HEK293T (cell line): ENCODE measurements at regions not wholly inside any gene's neighbourhood (a gene's known extent, or its start where the extent isn't known, plus 50 kb on each side); places are given as distances from the start of the nearest gene placed in this dataset.

Experiments
- CTCF ChIA-PET: fragments of 350-600 bp; formaldehyde crosslinking; extraction: SDS; loops from one replicate; lab custom pipeline; 2021; ENCODE audit warnings: antibody characterized with exemption, inconsistent platforms; lab: Yijun Ruan, JAX
- POLR2A ChIA-PET: fragments of 350-600 bp; formaldehyde crosslinking; extraction: SDS; loops from one replicate; lab custom pipeline; 2020; ENCODE audit warnings: antibody characterized with exemption, inconsistent platforms; lab: Yijun Ruan, JAX
- DNase-seq: peaks from one replicate; pipeline ENCODE4 v3.0.0; 2012; ENCODE audit warnings: mixed read lengths; ENCODE audit errors: extremely low spot score
- ARNT ChIP-seq: fragments of 450-650 bp; IDR thresholded peaks from 2 replicates; pipeline ENCODE4 v1.6.1; 2017; ENCODE audit warnings: mild to moderate bottlenecking
- BHLHE40 ChIP-seq: fragments of 450-650 bp; IDR thresholded peaks from 2 replicates; pipeline ENCODE4 v1.6.1; 2016; ENCODE audit warnings: mild to moderate bottlenecking, moderate library complexity, borderline replicate concordance
- CTBP1 ChIP-seq: fragments of 450-650 bp; IDR thresholded peaks from 2 replicates; pipeline ENCODE4 v1.6.1; 2016; ENCODE audit warnings: borderline replicate concordance
- ELF4 ChIP-seq: fragments of 450-650 bp; IDR thresholded peaks from 2 replicates; pipeline ENCODE4 v1.6.1; 2017; ENCODE audit warnings: antibody characterized with exemption
- FOXA1 ChIP-seq: fragments of 450-650 bp; IDR thresholded peaks from 2 replicates; pipeline ENCODE4 v1.6.1; 2016; ENCODE audit warnings: mild to moderate bottlenecking
- FOXK2 ChIP-seq: fragments of 450-650 bp; IDR thresholded peaks from 2 replicates; pipeline ENCODE4 v1.6.1; 2016; ENCODE audit warnings: mild to moderate bottlenecking
- FOXM1 ChIP-seq: fragments of 450-650 bp; IDR thresholded peaks from 2 replicates; pipeline ENCODE4 v1.6.1; 2017; ENCODE audit warnings: mild to moderate bottlenecking, borderline replicate concordance
- HDGF ChIP-seq: fragments of 450-650 bp; IDR thresholded peaks from 2 replicates; pipeline ENCODE4 v1.6.1; 2017; ENCODE audit warnings: antibody characterized with exemption, borderline replicate concordance
- L3MBTL2 ChIP-seq: fragments of 450-650 bp; conservative IDR thresholded peaks from 2 replicates; pipeline ENCODE4 v1.6.1; 2016; ENCODE audit warnings: mild to moderate bottlenecking
- LEF1 ChIP-seq: fragments of 450-650 bp; IDR thresholded peaks from 2 replicates; pipeline ENCODE4 v1.6.1; 2017; ENCODE audit warnings: mild to moderate bottlenecking, borderline replicate concordance
- NFRKB ChIP-seq: fragments of 450-650 bp; IDR thresholded peaks from 2 replicates; pipeline ENCODE4 v1.6.1; 2016; ENCODE audit warnings: mild to moderate bottlenecking, moderate library complexity
- PKNOX1 ChIP-seq: fragments of 450-650 bp; IDR thresholded peaks from 2 replicates; pipeline ENCODE4 v1.6.1; 2016
- SP1 ChIP-seq: fragments of 450-650 bp; IDR thresholded peaks from 2 replicates; pipeline ENCODE4 v1.6.1; 2017
- SUZ12 ChIP-seq: fragments of 450-650 bp; IDR thresholded peaks from 2 replicates; pipeline ENCODE4 v1.6.1; 2016; ENCODE audit warnings: mild to moderate bottlenecking
- TARDBP ChIP-seq: fragments of 450-650 bp; IDR thresholded peaks from 2 replicates; pipeline ENCODE4 v1.6.1; 2016
- ZNF384 ChIP-seq: fragments of 450-650 bp; IDR thresholded peaks from 2 replicates; pipeline ENCODE4 v1.6.1; 2016

GRCh38 chr18:73835039-73835438 lies 312.6 kb downstream of the FBXO15 start:
- POLR2A ChIA-PET, result no interaction called here
- TF ChIP-seq PKNOX1, result no peak
- TF ChIP-seq ELF4, result no peak
- TF ChIP-seq FOXA1, result no peak
- no peak for TF ChIP-seq BHLHE40
- no peak for TF ChIP-seq SP1
- TF ChIP-seq TARDBP, result no peak
- TF ChIP-seq NFRKB, result no peak
- TF ChIP-seq ZNF384, result no peak
- TF ChIP-seq L3MBTL2, result no peak
- no peak for TF ChIP-seq FOXM1
- TF ChIP-seq CTBP1, result no peak
- TF ChIP-seq SUZ12, result no peak
- TF ChIP-seq ARNT, result no peak
- no peak for TF ChIP-seq HDGF
- TF ChIP-seq FOXK2, result no peak
- no peak for DNase-seq
- CTCF ChIA-PET, result no interaction called here

- CTCF ChIA-PET, result no interaction called here
- no peak for TF ChIP-seq TARDBP
- TF ChIP-seq NFRKB, result no peak
- TF ChIP-seq ARNT, result no peak
- TF ChIP-seq CTBP1, result no peak
- no peak for TF ChIP-seq ZNF384
- no peak for TF ChIP-seq FOXA1
- TF ChIP-seq BHLHE40, result no peak
- no peak for TF ChIP-seq PKNOX1
- no peak for TF ChIP-seq L3MBTL2
- no peak for TF ChIP-seq SP1
- no peak for TF ChIP-seq HDGF
- no peak for TF ChIP-seq ELF4
- no peak for TF ChIP-seq FOXK2
- TF ChIP-seq FOXM1, result no peak
- TF ChIP-seq LEF1, result no peak
- no peak for TF ChIP-seq SUZ12
- DNase-seq, result no peak
- POLR2A ChIA-PET, result no interaction called here
Measured at GRCh38 chr18:73831688-73832087, 315.9 kb downstream of the FBXO15 start.

GRCh38 chr18:73829146-73829545 lies 318.5 kb downstream of the FBXO15 start:
- CTCF ChIA-PET, result no interaction called here
- POLR2A ChIA-PET, result no interaction called here
- no peak for TF ChIP-seq ELF4
- TF ChIP-seq ARNT, result no peak
- no peak for TF ChIP-seq FOXA1
- no peak for TF ChIP-seq BHLHE40
- TF ChIP-seq NFRKB, result no peak
- TF ChIP-seq TARDBP, result no peak
- no peak for TF ChIP-seq ZNF384
- DNase-seq, result no peak

GRCh38 chr18:73827801-73828200 lies 319.8 kb downstream of the FBXO15 start:
- CTCF ChIA-PET, result interaction anchor here (0.7 kb wide), 1 partner anchor 1068 kb away, joined by 3 read pairs; no protein-coding TSS in a partner anchor
- TF ChIP-seq PKNOX1 (no peak), SP1 (no peak), BHLHE40 (no peak)
- POLR2A ChIA-PET, result no interaction called here
- no peak for DNase-seq

GRCh38 chr18:73826098-73826497 lies 321.5 kb downstream of the FBXO15 start:
- CTCF ChIA-PET, result no interaction called here

GRCh38 chr18:73824671-73825070 lies 323.0 kb downstream of the FBXO15 start:
- TF ChIP-seq ARNT (no peak), TARDBP (no peak), FOXA1 (no peak), SUZ12 (no peak), ELF4 (no peak), PKNOX1 (no peak), L3MBTL2 (no peak), FOXK2 (no peak), FOXM1 (no peak), CTBP1 (no peak), ZNF384 (no peak), LEF1 (no peak), BHLHE40 (no peak), HDGF (no peak)
- ChIA-PET POLR2A (no interaction called here), CTCF (no interaction called here)
- DNase-seq, result no peak

More at GRCh38 chr18:73826098-73826497, 321.5 kb downstream of the FBXO15 start:
- no peak for TF ChIP-seq BHLHE40
- no peak for DNase-seq
- POLR2A ChIA-PET, result no interaction called here

GRCh38 chr18:73812423-73812822 lies 335.2 kb downstream of the FBXO15 start:
- CTCF ChIA-PET, result no interaction called here
- POLR2A ChIA-PET, result no interaction called here
- no peak for TF ChIP-seq ZNF384
- TF ChIP-seq SUZ12, result no peak
- DNase-seq, result no peak
